HCT116 (cell line): ENCODE measurements at regions not wholly inside any gene's neighbourhood (a gene's known extent, or its start where the extent isn't known, plus 50 kb on each side); places are given as distances from the start of the nearest gene placed in this dataset.

ENCODE experiments used
- CTCF ChIP-seq, 3 experiments: fragments of 200-600 bp in 1 of 3; sonication (generic) in 1 of 3; IDR thresholded peaks in 2 of 3; conservative IDR thresholded peaks in 1 of 3; 2 replicates each; pipeline ENCODE4 v1.5.1; 2012 to 2017; ENCODE audit warnings: low read depth in 2 of 3, low read length in 2 of 3, antibody characterized with exemption in 1 of 3, borderline replicate concordance in 1 of 3, control low read depth in 1 of 3, mild to moderate bottlenecking in 1 of 3, mixed read lengths in 1 of 3, mixed run types in 1 of 3, moderate library complexity in 1 of 3; ENCODE audit not compliant: insufficient read depth in 1 of 3
- MAX ChIP-seq: IDR thresholded peaks from 2 replicates; pipeline ENCODE4 v1.6.1; 2012
- POLR2AphosphoS5 ChIP-seq: IDR thresholded peaks from 2 replicates; pipeline ENCODE4 v1.6.1; 2011; ENCODE audit warnings: mild to moderate bottlenecking, low read depth, low read length, moderate library complexity
- RAD21 ChIP-seq: IDR thresholded peaks from 2 replicates; pipeline ENCODE4 v1.6.1; 2012; ENCODE audit warnings: low read depth, mild to moderate bottlenecking
- REST ChIP-seq: IDR thresholded peaks from 2 replicates; pipeline ENCODE4 v1.6.1; 2012; ENCODE audit warnings: low read depth
- SIN3A ChIP-seq: IDR thresholded peaks from 2 replicates; pipeline ENCODE4 v1.6.1; 2012; ENCODE audit warnings: low read depth
- TCF7L2 ChIP-seq: IDR thresholded peaks from 2 replicates; pipeline ENCODE4 v1.7.0; 2011; ENCODE audit warnings: borderline replicate concordance, inconsistent platforms; ENCODE audit not compliant: insufficient read depth, insufficient read length; ENCODE audit errors: extremely low read depth
- ZFX ChIP-seq: fragments of 450-650 bp; IDR thresholded peaks from 2 replicates; pipeline ENCODE4 v1.6.1; 2017

- TF ChIP-seq RAD21 (no peak), CTCF (IDR thresholded peaks at IDR 0.05 in 2 of 3, conservative IDR thresholded peaks at IDR 0.05 in 1 of 3; ENCODE audit: borderline replicate concordance in 1 of 3, insufficient read depth in 1 of 3, low read depth in 2 of 3, low read length in 2 of 3) (no peak), MAX (no peak), POLR2AphosphoS5 (no peak), REST (no peak), TCF7L2 (no peak), SIN3A (no peak), ZFX (no peak)
These were observed 61.4 kb upstream of the LGALSL start for GRCh38 chr2:64392529-64392928.
